Ishikawa (cell line): ENCODE measurements at regions not wholly inside any gene's neighbourhood (a gene's known extent, or its start where the extent isn't known, plus 50 kb on each side); places are given as distances from the start of the nearest gene placed in this dataset.

Experiments used
- CEBPB ChIP-seq: IDR thresholded peaks from 2 replicates; pipeline ENCODE4 v1.6.1; 2012
- CREB1 ChIP-seq: IDR thresholded peaks from 2 replicates; pipeline ENCODE4 v1.6.1; 2012; ENCODE audit warnings: low read depth
- EP300 ChIP-seq: IDR thresholded peaks from 2 replicates; pipeline ENCODE4 v1.6.1; 2012; ENCODE audit warnings: borderline replicate concordance
- FOXM1 ChIP-seq: IDR thresholded peaks from 2 replicates; pipeline ENCODE4 v1.6.1; 2012; ENCODE audit warnings: low read depth, borderline replicate concordance
- RAD21 ChIP-seq: IDR thresholded peaks from 2 replicates; pipeline ENCODE4 v1.6.1; 2012; ENCODE audit warnings: low read depth
- TAF1 ChIP-seq: IDR thresholded peaks from 2 replicates; pipeline ENCODE4 v1.6.1; 2012; ENCODE audit warnings: low read depth, mild to moderate bottlenecking
- TCF12 ChIP-seq: IDR thresholded peaks from 2 replicates; pipeline ENCODE4 v1.6.1; 2012; ENCODE audit warnings: low read depth
- TEAD4 ChIP-seq: IDR thresholded peaks from 2 replicates; pipeline ENCODE4 v1.6.1; 2012
- YY1 ChIP-seq: IDR thresholded peaks from 2 replicates; pipeline ENCODE4 v1.6.1; 2012; ENCODE audit warnings: low read depth
- ZBTB7A ChIP-seq: IDR thresholded peaks from 2 replicates; pipeline ENCODE4 v1.6.1; 2012; ENCODE audit warnings: low read depth
- TF ChIP-seq, protein P1 (sequence below): IDR thresholded peaks from 2 replicates; pipeline ENCODE4 v1.6.1; 2012
- TF ChIP-seq, protein P2 (sequence below): IDR thresholded peaks from 2 replicates; pipeline ENCODE4 v1.6.1; 2012; ENCODE audit warnings: low read depth, mild to moderate bottlenecking
- TF ChIP-seq, protein P3 (sequence below): IDR thresholded peaks from 2 replicates; pipeline ENCODE4 v1.6.1; 2012

DNA sequence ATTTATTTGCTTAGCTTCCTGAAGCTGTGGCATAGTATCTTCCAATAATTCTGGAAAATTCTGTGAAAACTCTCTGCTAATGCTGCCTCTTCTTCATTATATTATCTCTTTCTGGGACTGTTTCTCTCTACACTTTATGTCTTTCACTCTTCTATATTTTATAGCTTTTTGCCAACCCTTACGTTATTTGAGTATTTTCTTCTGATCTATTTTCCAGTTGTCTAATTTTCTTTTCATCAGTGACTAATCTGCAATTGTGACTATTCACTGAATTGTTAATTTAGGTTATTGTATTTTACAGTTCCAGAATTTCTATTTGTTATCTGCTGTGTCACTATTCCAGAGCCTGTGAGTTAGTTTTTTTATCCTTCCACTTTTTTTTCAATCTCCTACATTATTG lies 273.4 kb upstream of the PHYHIPL start:
- no peak for TF ChIP-seq CEBPB
- TF ChIP-seq, protein P1, sequence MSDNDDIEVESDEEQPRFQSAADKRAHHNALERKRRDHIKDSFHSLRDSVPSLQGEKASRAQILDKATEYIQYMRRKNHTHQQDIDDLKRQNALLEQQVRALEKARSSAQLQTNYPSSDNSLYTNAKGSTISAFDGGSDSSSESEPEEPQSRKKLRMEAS: no peak
- TF ChIP-seq, protein P2, sequence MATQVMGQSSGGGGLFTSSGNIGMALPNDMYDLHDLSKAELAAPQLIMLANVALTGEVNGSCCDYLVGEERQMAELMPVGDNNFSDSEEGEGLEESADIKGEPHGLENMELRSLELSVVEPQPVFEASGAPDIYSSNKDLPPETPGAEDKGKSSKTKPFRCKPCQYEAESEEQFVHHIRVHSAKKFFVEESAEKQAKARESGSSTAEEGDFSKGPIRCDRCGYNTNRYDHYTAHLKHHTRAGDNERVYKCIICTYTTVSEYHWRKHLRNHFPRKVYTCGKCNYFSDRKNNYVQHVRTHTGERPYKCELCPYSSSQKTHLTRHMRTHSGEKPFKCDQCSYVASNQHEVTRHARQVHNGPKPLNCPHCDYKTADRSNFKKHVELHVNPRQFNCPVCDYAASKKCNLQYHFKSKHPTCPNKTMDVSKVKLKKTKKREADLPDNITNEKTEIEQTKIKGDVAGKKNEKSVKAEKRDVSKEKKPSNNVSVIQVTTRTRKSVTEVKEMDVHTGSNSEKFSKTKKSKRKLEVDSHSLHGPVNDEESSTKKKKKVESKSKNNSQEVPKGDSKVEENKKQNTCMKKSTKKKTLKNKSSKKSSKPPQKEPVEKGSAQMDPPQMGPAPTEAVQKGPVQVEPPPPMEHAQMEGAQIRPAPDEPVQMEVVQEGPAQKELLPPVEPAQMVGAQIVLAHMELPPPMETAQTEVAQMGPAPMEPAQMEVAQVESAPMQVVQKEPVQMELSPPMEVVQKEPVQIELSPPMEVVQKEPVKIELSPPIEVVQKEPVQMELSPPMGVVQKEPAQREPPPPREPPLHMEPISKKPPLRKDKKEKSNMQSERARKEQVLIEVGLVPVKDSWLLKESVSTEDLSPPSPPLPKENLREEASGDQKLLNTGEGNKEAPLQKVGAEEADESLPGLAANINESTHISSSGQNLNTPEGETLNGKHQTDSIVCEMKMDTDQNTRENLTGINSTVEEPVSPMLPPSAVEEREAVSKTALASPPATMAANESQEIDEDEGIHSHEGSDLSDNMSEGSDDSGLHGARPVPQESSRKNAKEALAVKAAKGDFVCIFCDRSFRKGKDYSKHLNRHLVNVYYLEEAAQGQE: no peak
- no peak for TF ChIP-seq TAF1
- TF ChIP-seq, protein P3, sequence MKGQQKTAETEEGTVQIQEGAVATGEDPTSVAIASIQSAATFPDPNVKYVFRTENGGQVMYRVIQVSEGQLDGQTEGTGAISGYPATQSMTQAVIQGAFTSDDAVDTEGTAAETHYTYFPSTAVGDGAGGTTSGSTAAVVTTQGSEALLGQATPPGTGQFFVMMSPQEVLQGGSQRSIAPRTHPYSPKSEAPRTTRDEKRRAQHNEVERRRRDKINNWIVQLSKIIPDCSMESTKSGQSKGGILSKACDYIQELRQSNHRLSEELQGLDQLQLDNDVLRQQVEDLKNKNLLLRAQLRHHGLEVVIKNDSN: no peak
- TF ChIP-seq CREB1: no peak
- TF ChIP-seq EP300: no peak
- no peak for TF ChIP-seq RAD21
- no peak for TF ChIP-seq TCF12
- TF ChIP-seq YY1: no peak
- no peak for TF ChIP-seq ZBTB7A
- TF ChIP-seq FOXM1: no peak
- no peak for TF ChIP-seq TEAD4
